GM12878 (cell line): ENCODE measurements at regions not wholly inside any gene's neighbourhood (a gene's known extent, or its start where the extent isn't known, plus 50 kb on each side); places are given as distances from the start of the nearest gene placed in this dataset.

Experiments
- ATAC-seq: fragments of 200-7000 bp; cut with Tn5 transposase; 3 replicates; pipeline ENCODE4 v1.9.1; 2020; ENCODE audit warnings: mild to moderate bottlenecking, moderate library complexity
- BruUV-seq: library from RNA; stranded (reverse); fragments of 400-500 nt; replicated peaks from 2 replicates; lab custom pipeline; 2021; lab: Mats Ljungman, UMichigan
- CTCF ChIA-PET: fragments of 300-600 bp; sonication (Branson Sonifier 250); formaldehyde crosslinking; extraction: SDS; loops from one replicate; lab custom pipeline; 2021; ENCODE audit warnings: inconsistent platforms; lab: Yijun Ruan, JAX
- POLR2A ChIA-PET: fragments of 350-600 bp; formaldehyde crosslinking; extraction: SDS; loops from one replicate; lab custom pipeline; 2021; ENCODE audit warnings: inconsistent platforms; lab: Charles Lee
- RAD21 ChIA-PET: fragments of 300-600 bp; sonication (Branson Sonifier 250); formaldehyde crosslinking; loops from one replicate; lab custom pipeline; 2023; ENCODE audit warnings: antibody characterized with exemption; ENCODE audit not compliant: unreplicated experiment; lab: Charles Lee
- SMC1A ChIA-PET: fragments of 300-600 bp; sonication (Branson Sonifier 250); formaldehyde crosslinking; loops from one replicate; lab custom pipeline; 2023; ENCODE audit not compliant: unreplicated experiment, uncharacterized antibody; lab: Charles Lee
- DNase-seq: peaks from one replicate; pipeline ENCODE4 v3.0.0-alpha.2; 2011; ENCODE audit warnings: low read depth, low spot score
- FAIRE-seq: peaks from 3 replicates; lab custom pipeline; 2011; peaks lifted over from hg19 to GRCh38; lab: Jason Lieb, UNC
- H2AFZ ChIP-seq: 2 replicates; pipeline ENCODE4 v1.6.0; 2011; ENCODE audit warnings: low read depth, low read length, control low read depth; ENCODE audit not compliant: control insufficient read depth
- H3K27ac ChIP-seq: 2 replicates; pipeline ENCODE4 v1.5.1; 2011; ENCODE audit warnings: control low read depth; ENCODE audit not compliant: control insufficient read depth, insufficient read depth
- H3K27me3 ChIP-seq, 2 experiments: replicated peaks in 1 of 2; 2 replicates each; pipeline versions ENCODE4 v1.6.0 to v1.6.1; 2011; ENCODE audit warnings: low read length in 1 of 2; ENCODE audit not compliant: control insufficient read depth in 2 of 2, insufficient read depth in 2 of 2
- H3K36me3 ChIP-seq, 2 experiments: 2 replicates each; pipeline ENCODE4 v1.5.1; 2011; ENCODE audit warnings: low read length in 1 of 2; ENCODE audit not compliant: control insufficient read depth in 2 of 2, insufficient read depth in 2 of 2
- H3K4me1 ChIP-seq: 2 replicates; pipeline ENCODE4 v1.6.1; 2011; ENCODE audit warnings: mild to moderate bottlenecking, low read length, moderate library complexity, mixed read lengths; ENCODE audit not compliant: control insufficient read depth, insufficient read depth
- H3K4me2 ChIP-seq: 2 replicates; pipeline ENCODE4 v1.6.0; 2011; ENCODE audit warnings: control low read depth; ENCODE audit not compliant: control insufficient read depth, insufficient read depth
- H3K4me3 ChIP-seq: fragments of 200-600 bp; sonication (generic); 2 replicates; pipeline ENCODE4 v1.5.1; 2016
- H3K79me2 ChIP-seq: 2 replicates; pipeline ENCODE4 v1.6.0; 2011; ENCODE audit warnings: low read length; ENCODE audit not compliant: control insufficient read depth, insufficient read depth
- H3K9ac ChIP-seq: 2 replicates; pipeline ENCODE4 v1.8.0; 2011; ENCODE audit warnings: low read length, control low read depth, mixed read lengths; ENCODE audit not compliant: control insufficient read depth, insufficient read depth
- H3K9me3 ChIP-seq: replicated peaks from 3 replicates; pipeline ENCODE4 v1.5.1; 2011; ENCODE audit warnings: mild to moderate bottlenecking, low read length; ENCODE audit not compliant: control insufficient read depth, insufficient read depth
- H4K20me1 ChIP-seq: 2 replicates; pipeline ENCODE4 v1.6.0; 2011; ENCODE audit not compliant: control insufficient read depth, insufficient read depth
- DPF2 ChIP-seq: fragments of 450-650 bp; IDR thresholded peaks from 2 replicates; pipeline ENCODE4 v1.6.1; 2017; ENCODE audit warnings: mild to moderate bottlenecking
- IKZF1 ChIP-seq: fragments of 450-650 bp; conservative IDR thresholded peaks from 2 replicates; pipeline ENCODE4 v1.6.1; 2017; ENCODE audit warnings: antibody characterized with exemption, mild to moderate bottlenecking
- MEF2A ChIP-seq: IDR thresholded peaks from 2 replicates; pipeline ENCODE4 v1.6.1; 2011; ENCODE audit warnings: low read depth, mild to moderate bottlenecking, low read length, moderate library complexity; ENCODE audit not compliant: insufficient read depth
- NFIC ChIP-seq: IDR thresholded peaks from 2 replicates; pipeline ENCODE4 v1.6.1; 2012; ENCODE audit warnings: low read depth, mild to moderate bottlenecking, inconsistent platforms, low read length, moderate library complexity
- NR2C2 ChIP-seq: IDR thresholded peaks from 2 replicates; pipeline ENCODE4 v1.6.1; 2011; ENCODE audit warnings: borderline replicate concordance, low read depth; ENCODE audit not compliant: control insufficient read depth, insufficient read length
- PAX8 ChIP-seq: fragments of 450-650 bp; IDR thresholded peaks from 2 replicates; pipeline ENCODE4 v1.6.1; 2017; ENCODE audit warnings: mild to moderate bottlenecking, moderate library complexity
- RUNX3 ChIP-seq: IDR thresholded peaks from 2 replicates; pipeline ENCODE4 v1.6.1; 2012; ENCODE audit warnings: low read length, inconsistent platforms
- WGBS: methylation state at CpG from one replicate; pipeline ENCODE4 v1.1.6; 2016; ENCODE audit warnings: low lambda C conversion rate; ENCODE audit not compliant: insufficient replicate concordance, insufficient coverage; ENCODE audit errors: missing lambda C conversion rate; 5-methylcytosine and 5-hydroxymethylcytosine counted together
- in situ Hi-C: fragments of 300-500 bp; cut with MboI; formaldehyde crosslinking; loops from 9 replicates; pipeline ENCODE4 v1.14.3; 2018; ENCODE audit warnings: mixed read lengths
- intact Hi-C: fragments of 100-400 bp; cut with micrococcal nuclease; formaldehyde crosslinking; loops from one replicate; pipeline ENCODE4 v1.14.2; 2022; ENCODE audit not compliant: unreplicated experiment
- TF ChIP-seq, protein P1 (sequence below): IDR thresholded peaks from 2 replicates; pipeline ENCODE4 v1.6.1; 2012; ENCODE audit warnings: low read length, inconsistent platforms
- TF ChIP-seq, protein P2 (sequence below): fragments of 450-650 bp; IDR thresholded peaks from 2 replicates; pipeline ENCODE4 v1.6.1; 2016; ENCODE audit warnings: mild to moderate bottlenecking

DNA sequence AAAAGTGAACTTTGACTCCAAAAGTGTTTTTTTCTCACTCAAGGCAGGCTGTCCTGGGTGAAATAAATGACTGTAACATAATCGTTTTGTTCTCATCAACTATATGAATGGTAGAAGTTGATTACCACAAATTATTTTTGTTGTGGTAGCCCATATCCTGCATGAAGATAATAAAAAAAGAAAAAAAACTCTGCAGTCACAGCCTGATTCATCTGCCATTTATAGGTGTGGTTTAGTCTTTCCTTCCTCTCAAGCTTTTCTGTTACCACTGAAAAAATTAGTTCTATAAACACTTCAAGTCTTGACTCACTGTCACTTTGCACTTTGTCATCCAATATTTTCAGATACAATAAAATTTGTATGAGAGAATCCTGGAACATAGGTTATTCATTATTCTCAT, 522.0 kb downstream of the PLCL1 start:
- H3K36me3 ChIP-seq = no peaks in the 10 kb centered on the region
- RAD21 ChIA-PET = no interaction called here
- no peak overlapping the region for H3K27ac ChIP-seq
- no peak overlapping the region for H3K9ac ChIP-seq
- POLR2A ChIA-PET = no interaction called here
- DNase-seq (no peak), FAIRE-seq (no peak), ATAC-seq (no peak)
- no peak overlapping the region for H3K4me2 ChIP-seq
- H3K27me3 ChIP-seq = no peaks in the 10 kb centered on the region
- in situ Hi-C loops = no loop called here
- CTCF ChIA-PET = no interaction called here
- no peak overlapping the region for H3K4me3 ChIP-seq
- BruUV-seq = no TSS peak
- H3K9me3 ChIP-seq = no peaks in the 10 kb centered on the region; the same call in 2 of the 3 replicates
- H2AFZ ChIP-seq = no peak overlapping the region
- no peaks in the 10 kb centered on the region for H3K79me2 ChIP-seq
- SMC1A ChIA-PET = interaction anchor here (1.2 kb wide), 1 partner anchor 12 kb away, joined by 5 read pairs; no protein-coding TSS in a partner anchor
- H4K20me1 ChIP-seq = no peaks in the 10 kb centered on the region
- 0% methylated on average over 1 of the region's 1 CpG for WGBS
- H3K4me1 ChIP-seq = no peaks in the 10 kb centered on the region
- intact Hi-C loops = no loop called here
- TF ChIP-seq IKZF1 = no peak
- TF ChIP-seq MEF2A = peak; percentile 65; the same call in 1 of the 2 replicates
- TF ChIP-seq NFIC = 0 out of 2 replicates have a peak, but pooled peaks have one; percentile 29
- TF ChIP-seq, protein P1, sequence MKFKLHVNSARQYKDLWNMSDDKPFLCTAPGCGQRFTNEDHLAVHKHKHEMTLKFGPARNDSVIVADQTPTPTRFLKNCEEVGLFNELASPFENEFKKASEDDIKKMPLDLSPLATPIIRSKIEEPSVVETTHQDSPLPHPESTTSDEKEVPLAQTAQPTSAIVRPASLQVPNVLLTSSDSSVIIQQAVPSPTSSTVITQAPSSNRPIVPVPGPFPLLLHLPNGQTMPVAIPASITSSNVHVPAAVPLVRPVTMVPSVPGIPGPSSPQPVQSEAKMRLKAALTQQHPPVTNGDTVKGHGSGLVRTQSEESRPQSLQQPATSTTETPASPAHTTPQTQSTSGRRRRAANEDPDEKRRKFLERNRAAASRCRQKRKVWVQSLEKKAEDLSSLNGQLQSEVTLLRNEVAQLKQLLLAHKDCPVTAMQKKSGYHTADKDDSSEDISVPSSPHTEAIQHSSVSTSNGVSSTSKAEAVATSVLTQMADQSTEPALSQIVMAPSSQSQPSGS = peak; percentile 30; the same call in 1 of the 2 replicates
- peak; percentile 83 for TF ChIP-seq RUNX3

DNA sequence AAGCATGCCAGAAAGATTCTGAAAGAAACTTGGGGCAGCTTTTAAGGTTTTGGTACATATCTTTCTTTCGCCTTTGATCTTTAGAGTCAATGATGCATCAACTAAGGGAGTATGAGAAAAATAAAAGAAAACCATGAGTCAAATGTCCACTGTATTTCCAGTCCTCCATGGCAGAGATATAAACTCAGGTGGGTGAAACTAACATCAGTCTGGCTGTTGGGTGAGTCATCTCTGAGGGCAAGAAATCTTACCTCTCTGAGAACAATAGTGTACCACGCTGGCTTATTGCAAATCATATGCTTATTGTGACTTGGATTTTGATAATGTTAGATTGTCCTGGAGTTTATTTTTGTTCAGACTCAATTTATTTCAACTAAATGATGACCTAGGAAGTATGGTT, 521.0 kb downstream of the PLCL1 start:
- no peak for DNase-seq

More for the DNA sequence above, 521.0 kb downstream of the PLCL1 start:
- ChIA-PET SMC1A (no interaction called here), CTCF (interaction anchor here (1.9 to 2.2 kb wide), 2 partner anchors 12 to 16 kb away, joined by 9 to 16 read pairs; no protein-coding TSS in a partner anchor), POLR2A (no interaction called here), RAD21 (interaction anchor here (1.7 kb wide), 1 partner anchor 1163 kb away, joined by 4 read pairs; no protein-coding TSS in a partner anchor)
- no peak for FAIRE-seq
- no TSS peak for BruUV-seq
- Histone ChIP-seq H3K27me3 (no peaks in the 10 kb centered on the region), H3K9me3 (no peaks in the 10 kb centered on the region; the same call in 2 of the 3 replicates), H3K4me3 (no peak overlapping the region), H3K36me3 (no peaks in the 10 kb centered on the region), H3K9ac (no peak overlapping the region), H3K79me2 (no peaks in the 10 kb centered on the region), H2AFZ (no peak overlapping the region), H3K27ac (no peak overlapping the region), H3K4me2 (no peak overlapping the region), H4K20me1 (no peaks in the 10 kb centered on the region), H3K4me1 (no peaks in the 10 kb centered on the region)
- in situ Hi-C loops (no loop called here), intact Hi-C loops (no loop called here)
- 15% methylated on average over 2 of the region's 2 CpGs for WGBS
- ATAC-seq = no peak
- no peak for TF ChIP-seq NR2C2
- TF ChIP-seq, protein P2, sequence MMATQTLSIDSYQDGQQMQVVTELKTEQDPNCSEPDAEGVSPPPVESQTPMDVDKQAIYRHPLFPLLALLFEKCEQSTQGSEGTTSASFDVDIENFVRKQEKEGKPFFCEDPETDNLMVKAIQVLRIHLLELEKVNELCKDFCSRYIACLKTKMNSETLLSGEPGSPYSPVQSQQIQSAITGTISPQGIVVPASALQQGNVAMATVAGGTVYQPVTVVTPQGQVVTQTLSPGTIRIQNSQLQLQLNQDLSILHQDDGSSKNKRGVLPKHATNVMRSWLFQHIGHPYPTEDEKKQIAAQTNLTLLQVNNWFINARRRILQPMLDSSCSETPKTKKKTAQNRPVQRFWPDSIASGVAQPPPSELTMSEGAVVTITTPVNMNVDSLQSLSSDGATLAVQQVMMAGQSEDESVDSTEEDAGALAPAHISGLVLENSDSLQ = no peak
- TF ChIP-seq PAX8 = no peak
- no peak for TF ChIP-seq DPF2
